GM19395 (cell line): ENCODE measurements at regions not wholly inside any gene's neighbourhood (a gene's known extent, or its start where the extent isn't known, plus 50 kb on each side); places are given as distances from the start of the nearest gene placed in this dataset.
A peak's percentile ranks its signal among the peaks of the same experiment; 100 is the strongest.

ENCODE experiments used
- ATAC-seq: cut with Tn5 transposase; IDR thresholded peaks from one replicate; pipeline ENCODE4 v1.9.1; 2021; ENCODE audit warnings: mild to moderate bottlenecking, moderate library complexity; ENCODE audit not compliant: unreplicated experiment

GRCh38 chr2:16615687-16616615 lies 49.7 kb downstream of the CYRIA start:
- ATAC-seq = no peak

GRCh38 chr2:16615246-16615645 lies 50.4 kb downstream of the CYRIA start:
- no peak for ATAC-seq

GRCh38 chr2:16614314-16614860 lies 51.2 kb downstream of the CYRIA start:
- ATAC-seq = no peak

- no peak for ATAC-seq
These were observed 52.1 kb downstream of the CYRIA start for GRCh38 chr2:16613539-16614011.

GRCh38 chr2:16612490-16612889 lies 53.1 kb downstream of the CYRIA start:
- no peak for ATAC-seq

GRCh38 chr2:16609786-16610185 lies 55.8 kb downstream of the CYRIA start:
- ATAC-seq = no peak

- ATAC-seq = peak; percentile 95
These were observed 56.7 kb downstream of the CYRIA start for GRCh38 chr2:16608661-16609643.

GRCh38 chr2:16607301-16607700 lies 58.3 kb downstream of the CYRIA start:
- ATAC-seq = no peak

GRCh38 chr2:16604236-16604635 lies 61.4 kb downstream of the CYRIA start:
- no peak for ATAC-seq

GRCh38 chr2:16591370-16591933 lies 74.2 kb downstream of the CYRIA start:
- no peak for ATAC-seq

- ATAC-seq = no peak
These were observed 76.2 kb downstream of the CYRIA start for GRCh38 chr2:16589465-16589864.

- no peak for ATAC-seq
These were observed 77.1 kb downstream of the CYRIA start for GRCh38 chr2:16588565-16588964.

- no peak for ATAC-seq
These were observed 78.0 kb downstream of the CYRIA start for GRCh38 chr2:16587601-16588000.

GRCh38 chr2:16584824-16585540 lies 80.7 kb downstream of the CYRIA start:
- no peak for ATAC-seq

- ATAC-seq = no peak
These were observed 81.5 kb downstream of the CYRIA start for GRCh38 chr2:16584084-16584483.

- no peak for ATAC-seq
These were observed 84.4 kb downstream of the CYRIA start for GRCh38 chr2:16581241-16581640.

GRCh38 chr2:16578081-16578480 lies 87.6 kb downstream of the CYRIA start:
- no peak for ATAC-seq

GRCh38 chr2:16570516-16570915 lies 95.1 kb downstream of the CYRIA start:
- no peak for ATAC-seq

- ATAC-seq = no peak
These were observed 96.4 kb downstream of the CYRIA start for GRCh38 chr2:16568998-16569784.
